OCI-LY1 (cell line): ENCODE measurements at regions not wholly inside any gene's neighbourhood (a gene's known extent, or its start where the extent isn't known, plus 50 kb on each side); places are given as distances from the start of the nearest gene placed in this dataset.

ENCODE experiments used
- EZH2 ChIP-seq: fragments of 200-600 bp; sonication (generic), shearing (Covaris generic); IDR thresholded peaks from 2 replicates; pipeline ENCODE4 v1.8.0; 2017; ENCODE audit warnings: borderline replicate concordance, mixed run types, mild to moderate bottlenecking, antibody characterized with exemption, low read length, moderate library complexity, mixed read lengths
- TF ChIP-seq, protein P1 (sequence below): fragments of 200-600 bp; sonication (generic), shearing (Covaris generic); IDR thresholded peaks from 2 replicates; pipeline ENCODE4 v1.5.1; 2017; ENCODE audit warnings: mild to moderate bottlenecking, antibody characterized with exemption, low read length, moderate library complexity, mixed read lengths

DNA sequence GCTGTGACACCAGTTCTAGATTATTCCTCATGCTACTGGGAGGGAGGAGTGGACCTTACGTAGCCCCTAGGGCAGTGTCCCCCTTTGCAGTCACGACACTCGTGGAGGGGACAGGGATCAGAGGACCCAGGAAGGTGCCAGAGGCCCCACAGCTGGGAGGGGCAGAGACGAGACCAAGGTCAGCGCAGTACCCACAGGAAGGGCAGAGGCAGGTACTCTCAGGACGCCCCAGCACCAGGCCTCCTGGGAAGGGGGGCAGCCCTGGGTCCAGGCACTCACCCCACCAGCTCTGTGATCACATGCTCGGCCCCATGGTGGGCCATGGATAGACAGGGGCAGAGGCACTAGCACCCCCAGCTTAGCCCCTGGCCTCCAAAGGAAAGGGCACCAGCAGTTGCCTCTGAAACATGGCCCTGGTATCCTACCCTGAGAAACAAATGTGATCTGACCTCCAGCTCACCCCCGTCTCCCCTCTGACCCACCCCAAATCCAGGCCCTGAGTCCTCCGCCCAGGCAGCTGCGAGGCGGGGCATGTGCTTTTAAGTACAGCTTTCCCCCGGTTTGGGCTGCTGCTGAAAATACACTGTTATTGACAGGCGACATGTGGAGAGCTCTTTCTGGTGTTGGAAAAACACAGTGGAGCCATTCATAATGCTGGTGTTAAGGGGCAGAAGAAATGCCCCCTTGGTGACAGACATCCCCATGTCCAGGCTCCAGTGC lies 361.9 kb downstream of the C16orf95 start:
- TF ChIP-seq, protein P1, sequence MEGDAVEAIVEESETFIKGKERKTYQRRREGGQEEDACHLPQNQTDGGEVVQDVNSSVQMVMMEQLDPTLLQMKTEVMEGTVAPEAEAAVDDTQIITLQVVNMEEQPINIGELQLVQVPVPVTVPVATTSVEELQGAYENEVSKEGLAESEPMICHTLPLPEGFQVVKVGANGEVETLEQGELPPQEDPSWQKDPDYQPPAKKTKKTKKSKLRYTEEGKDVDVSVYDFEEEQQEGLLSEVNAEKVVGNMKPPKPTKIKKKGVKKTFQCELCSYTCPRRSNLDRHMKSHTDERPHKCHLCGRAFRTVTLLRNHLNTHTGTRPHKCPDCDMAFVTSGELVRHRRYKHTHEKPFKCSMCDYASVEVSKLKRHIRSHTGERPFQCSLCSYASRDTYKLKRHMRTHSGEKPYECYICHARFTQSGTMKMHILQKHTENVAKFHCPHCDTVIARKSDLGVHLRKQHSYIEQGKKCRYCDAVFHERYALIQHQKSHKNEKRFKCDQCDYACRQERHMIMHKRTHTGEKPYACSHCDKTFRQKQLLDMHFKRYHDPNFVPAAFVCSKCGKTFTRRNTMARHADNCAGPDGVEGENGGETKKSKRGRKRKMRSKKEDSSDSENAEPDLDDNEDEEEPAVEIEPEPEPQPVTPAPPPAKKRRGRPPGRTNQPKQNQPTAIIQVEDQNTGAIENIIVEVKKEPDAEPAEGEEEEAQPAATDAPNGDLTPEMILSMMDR: no peak
- no peak for TF ChIP-seq EZH2
